KMS-11 (cell line): ENCODE measurements at regions not wholly inside any gene's neighbourhood (a gene's known extent, or its start where the extent isn't known, plus 50 kb on each side); places are given as distances from the start of the nearest gene placed in this dataset.

Experiments
- H2AFZ ChIP-seq: fragments of 200-600 bp; sonication (generic); 2 replicates; pipeline ENCODE4 v1.6.1; 2016; ENCODE audit warnings: antibody characterized with exemption, mixed run types, low read depth
- H3K27ac ChIP-seq: fragments of 200-600 bp; sonication (generic); 2 replicates; pipeline ENCODE4 v1.6.1; 2016; ENCODE audit warnings: mild to moderate bottlenecking, mixed run types
- H3K27me3 ChIP-seq: fragments of 200-600 bp; sonication (generic); 2 replicates; pipeline ENCODE4 v1.6.1; 2017; ENCODE audit warnings: mild to moderate bottlenecking, low read depth, mixed run types, moderate library complexity; ENCODE audit not compliant: insufficient read depth
- H3K36me3 ChIP-seq: fragments of 200-600 bp; sonication (generic); 2 replicates; pipeline ENCODE4 v1.6.1; 2017; ENCODE audit warnings: mild to moderate bottlenecking, mixed run types; ENCODE audit not compliant: insufficient read depth
- H3K4me1 ChIP-seq: fragments of 200-600 bp; sonication (generic); 2 replicates; pipeline ENCODE4 v1.6.1; 2016; ENCODE audit warnings: mild to moderate bottlenecking, low read depth, mixed run types; ENCODE audit not compliant: poor library complexity, severe bottlenecking
- H3K4me2 ChIP-seq: fragments of 200-600 bp; sonication (generic); 2 replicates; pipeline ENCODE4 v1.7.0; 2016; ENCODE audit warnings: mild to moderate bottlenecking, mixed run types
- H3K4me3 ChIP-seq: fragments of 200-600 bp; sonication (generic); IDR thresholded peaks from 2 replicates; pipeline ENCODE4 v1.6.1; 2017; ENCODE audit warnings: low read depth, low read length, mixed read lengths; ENCODE audit not compliant: insufficient read depth
- H3K79me2 ChIP-seq: fragments of 200-600 bp; sonication (generic); 2 replicates; pipeline ENCODE4 v1.6.1; 2016; ENCODE audit warnings: low read depth, mixed run types; ENCODE audit not compliant: insufficient read depth
- H3K9ac ChIP-seq: fragments of 200-600 bp; sonication (generic); 2 replicates; pipeline ENCODE4 v1.6.1; 2016; ENCODE audit warnings: mild to moderate bottlenecking, mixed run types
- H4K20me1 ChIP-seq: fragments of 200-600 bp; sonication (generic); 2 replicates; pipeline ENCODE4 v1.6.1; 2016; ENCODE audit warnings: mild to moderate bottlenecking, mixed run types; ENCODE audit not compliant: insufficient read depth
- CTCF ChIP-seq: fragments of 200-600 bp; sonication (generic); conservative IDR thresholded peaks from 2 replicates; pipeline ENCODE4 v1.6.1; 2017; ENCODE audit warnings: low read depth, mild to moderate bottlenecking, antibody characterized with exemption, low read length, moderate library complexity, mixed read lengths

- Histone ChIP-seq H4K20me1 (no peaks in the 10 kb centered on the region), H3K27ac (no peak overlapping the region), H3K4me1 (no peaks in the 10 kb centered on the region), H3K4me3 (no peak overlapping the region), H2AFZ (no peak overlapping the region), H3K27me3 (no peaks in the 10 kb centered on the region), H3K36me3 (no peaks in the 10 kb centered on the region), H3K79me2 (no peaks in the 10 kb centered on the region), H3K9ac (no peak overlapping the region), H3K4me2 (no peak overlapping the region)
- no peak for TF ChIP-seq CTCF
Measured at GRCh38 chr6:155853011-155853410, 397.4 kb upstream of the NOX3 start.

- no peak overlapping the region for H3K4me3 ChIP-seq
- no peaks in the 10 kb centered on the region for H3K79me2 ChIP-seq
- no peaks in the 10 kb centered on the region for H4K20me1 ChIP-seq
- no peak overlapping the region for H3K27ac ChIP-seq
- no peak overlapping the region for H3K4me2 ChIP-seq
- H3K27me3 ChIP-seq, result no peaks in the 10 kb centered on the region
- H3K4me1 ChIP-seq, result no peaks in the 10 kb centered on the region
- no peak for TF ChIP-seq CTCF
- H3K36me3 ChIP-seq, result no peaks in the 10 kb centered on the region
- H2AFZ ChIP-seq, result no peak overlapping the region
- no peak overlapping the region for H3K9ac ChIP-seq
Measured at GRCh38 chr6:155850408-155850841, 394.8 kb upstream of the NOX3 start.

GRCh38 chr6:155847711-155848110, 392.1 kb upstream of the NOX3 start:
- TF ChIP-seq CTCF, result no peak
- Histone ChIP-seq H3K4me3 (no peak overlapping the region), H3K9ac (no peak overlapping the region), H4K20me1 (no peaks in the 10 kb centered on the region), H3K27me3 (no peaks in the 10 kb centered on the region), H3K79me2 (no peaks in the 10 kb centered on the region), H3K36me3 (no peaks in the 10 kb centered on the region), H3K4me1 (no peaks in the 10 kb centered on the region), H3K4me2 (no peak overlapping the region), H2AFZ (no peak overlapping the region), H3K27ac (no peak overlapping the region)

- no peaks in the 10 kb centered on the region for H3K79me2 ChIP-seq
- H3K36me3 ChIP-seq, result no peaks in the 10 kb centered on the region
- no peak overlapping the region for H3K9ac ChIP-seq
- no peak overlapping the region for H3K27ac ChIP-seq
- TF ChIP-seq CTCF, result no peak
- no peaks in the 10 kb centered on the region for H4K20me1 ChIP-seq
- no peak overlapping the region for H3K4me2 ChIP-seq
- no peaks in the 10 kb centered on the region for H3K27me3 ChIP-seq
- no peak overlapping the region for H2AFZ ChIP-seq
- H3K4me3 ChIP-seq, result no peak overlapping the region
- no peaks in the 10 kb centered on the region for H3K4me1 ChIP-seq
Measured at GRCh38 chr6:155837474-155837873, 381.8 kb upstream of the NOX3 start.

- H3K4me3 ChIP-seq, result no peak overlapping the region
- H3K4me1 ChIP-seq, result no peaks in the 10 kb centered on the region
- H3K79me2 ChIP-seq, result no peaks in the 10 kb centered on the region
- no peak overlapping the region for H3K9ac ChIP-seq
- H3K36me3 ChIP-seq, result no peaks in the 10 kb centered on the region
- H3K4me2 ChIP-seq, result no peak overlapping the region
- no peaks in the 10 kb centered on the region for H3K27me3 ChIP-seq
- TF ChIP-seq CTCF, result no peak
- H4K20me1 ChIP-seq, result no peaks in the 10 kb centered on the region
- H2AFZ ChIP-seq, result no peak overlapping the region
- no peak overlapping the region for H3K27ac ChIP-seq
Measured at GRCh38 chr6:155832596-155832995, 377.0 kb upstream of the NOX3 start.
